ENCODE measurements at regions not wholly inside any gene's neighbourhood (a gene's known extent, or its start where the extent isn't known, plus 50 kb on each side); places are given as distances from the start of the nearest gene placed in this dataset.

- 94 to 97% (median 96%) methylated on average over 2 of the region's 2 CpGs for WGBS, 3 donors
- H3K27ac ChIP-seq (ENCODE audit: low read depth, low read length), result no peak overlapping the region
These were observed 50.5 kb upstream of the PRDM1 start for GRCh38 chr6:106035655-106036054.

DNA sequence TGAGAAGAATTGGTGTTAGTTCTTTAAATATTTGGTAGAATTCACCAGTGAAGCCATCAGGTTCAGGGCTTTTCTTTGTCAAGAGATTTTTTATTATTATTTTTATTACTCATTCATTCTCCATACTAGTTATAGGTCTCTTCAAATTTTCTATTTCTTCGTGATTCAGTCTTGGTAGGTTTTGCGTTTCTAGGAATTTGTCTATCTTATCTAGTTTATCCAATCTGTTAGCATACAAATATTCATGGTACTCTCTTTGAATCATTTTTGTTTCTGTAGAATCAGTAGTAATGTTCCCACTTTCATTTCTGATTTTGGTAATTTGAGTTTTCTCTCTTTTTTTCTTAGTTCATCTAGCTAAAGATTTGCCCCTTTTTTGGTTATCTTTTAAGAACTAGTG lies 52.3 kb upstream of the PRDM1 start:
- WGBS, 3 donors, result 76 to 94% (median 91%) methylated on average over 2 of the region's 2 CpGs
- H3K27ac ChIP-seq (ENCODE audit: low read depth, low read length), result no peak overlapping the region

DNA sequence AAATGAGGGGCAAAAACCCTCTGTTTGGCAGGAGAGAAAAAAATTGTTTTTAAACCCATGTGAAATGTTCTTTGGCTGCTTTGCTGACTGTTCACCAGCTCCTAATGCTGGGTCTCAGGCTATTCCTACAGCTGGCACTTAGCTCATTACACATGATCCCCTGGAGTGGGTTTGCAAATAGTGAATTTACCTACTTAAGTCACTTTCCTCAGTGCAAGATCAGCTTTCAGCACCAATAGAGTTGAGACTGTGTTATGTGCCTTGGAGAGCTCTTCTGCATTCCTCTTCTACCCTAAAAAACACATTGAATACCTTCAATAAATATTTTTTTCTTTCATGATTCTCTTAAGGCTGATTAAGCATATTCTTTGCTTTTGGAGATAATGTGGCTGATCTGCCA lies 58.4 kb upstream of the PRDM1 start:
- no peak overlapping the region for H3K27ac ChIP-seq (ENCODE audit: low read depth, low read length)

GRCh38 chr6:106026748-106027715 lies 59.1 kb upstream of the PRDM1 start:
- no peak overlapping the region for H3K27ac ChIP-seq (ENCODE audit: low read depth, low read length)
- 29 to 55% (median 33%) methylated on average over 17 of the region's 17 CpGs for WGBS, 3 donors

- no peak overlapping the region for H3K27ac ChIP-seq (ENCODE audit: low read depth, low read length)
These were observed 60.5 kb upstream of the PRDM1 start for GRCh38 chr6:106025655-106026054.

- no peak overlapping the region for H3K27ac ChIP-seq (ENCODE audit: low read depth, low read length)
- WGBS, 3 donors, result 83 to 94% (median 92%) methylated on average over 5 of the region's 5 CpGs
These were observed 63.3 kb upstream of the PRDM1 start for GRCh38 chr6:106022801-106023200.

- H3K27ac ChIP-seq (ENCODE audit: low read depth, low read length), result no peak overlapping the region
- WGBS, 3 donors, result 49 to 88% (median 74%) methylated on average over 5 of the region's 5 CpGs
These were observed 68.7 kb upstream of the PRDM1 start for GRCh38 chr6:106017454-106017853.

- 53 to 72% (median 64%) methylated on average over 2 of the region's 2 CpGs for WGBS, 3 donors
- H3K27ac ChIP-seq (ENCODE audit: low read depth, low read length), result no peak overlapping the region
These were observed 71.2 kb upstream of the PRDM1 start for GRCh38 chr6:106014955-106015354.

- 96 to 98% (median 97%) methylated on average over 6 of the region's 6 CpGs for WGBS, 3 donors
These were observed 74.7 kb upstream of the PRDM1 start for GRCh38 chr6:106011476-106011875.

DNA sequence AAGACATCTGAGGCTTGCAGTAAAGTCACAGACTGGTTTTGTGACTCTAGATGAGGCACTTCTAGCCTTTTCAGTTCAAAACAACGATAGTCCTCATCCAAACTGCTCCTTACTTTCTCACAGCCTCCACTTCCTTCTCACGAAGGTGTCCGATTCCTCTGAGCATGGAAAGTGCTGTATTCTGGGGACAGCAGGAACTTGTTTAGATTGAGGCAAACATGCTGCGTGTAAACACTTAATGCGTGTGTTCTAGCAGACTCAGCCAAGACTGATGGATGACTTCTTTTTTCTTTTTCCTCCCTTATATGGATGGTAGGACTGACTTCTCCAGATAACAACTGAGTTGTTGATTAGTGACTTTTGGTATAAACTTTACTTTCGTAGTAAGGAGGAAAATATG lies 80.2 kb upstream of the PRDM1 start:
- WGBS, 3 donors, result 75 to 80% (median 78%) methylated on average over 6 of the region's 6 CpGs
- H3K27ac ChIP-seq (ENCODE audit: low read depth, low read length), result no peak overlapping the region

More at GRCh38 chr6:106011476-106011875, 74.7 kb upstream of the PRDM1 start:
- no peak overlapping the region for H3K27ac ChIP-seq (ENCODE audit: low read depth, low read length)

GRCh38 chr6:106005013-106005412 lies 81.1 kb upstream of the PRDM1 start:
- H3K27ac ChIP-seq (ENCODE audit: low read depth, low read length), result no peak overlapping the region
- 58 to 89% (median 86%) methylated on average over 1 of the region's 1 CpG for WGBS, 3 donors

DNA sequence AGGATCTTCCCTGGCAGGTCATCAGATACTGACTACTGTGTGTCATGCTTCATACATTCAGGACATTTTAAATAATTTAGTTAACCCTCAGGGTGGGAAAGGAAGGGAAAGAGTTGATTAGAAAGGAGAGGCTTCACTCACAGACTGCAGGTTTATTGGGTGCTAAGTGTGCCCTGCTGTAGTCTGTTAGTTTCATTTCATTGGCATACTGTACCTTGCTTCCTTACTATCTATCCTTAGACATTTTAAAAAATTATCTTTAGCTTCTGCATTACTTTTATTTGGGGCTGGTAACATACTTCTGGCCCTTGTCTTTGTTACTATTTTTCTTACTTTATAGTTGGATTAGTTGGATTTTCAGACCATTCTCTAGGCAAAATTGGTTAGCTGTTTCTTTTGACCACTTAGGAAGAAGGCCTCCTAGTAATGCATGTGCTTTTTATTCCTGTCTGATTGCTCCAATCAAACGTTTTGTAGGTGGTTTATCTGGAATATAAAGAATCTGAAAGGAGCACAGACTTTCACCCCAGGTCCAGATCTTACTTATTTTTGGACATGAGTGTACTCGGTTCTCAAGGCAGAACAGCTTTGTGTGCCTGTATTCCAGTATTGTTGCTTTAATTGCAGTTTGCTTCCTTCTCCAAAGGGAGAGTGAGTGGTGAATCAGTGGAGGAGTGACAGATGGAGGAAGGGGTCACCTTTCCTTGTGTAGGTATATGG lies 82.7 kb upstream of the PRDM1 start:
- H3K27ac ChIP-seq (ENCODE audit: low read depth, low read length), result no peak overlapping the region
- 51 to 59% (median 53%) methylated on average over 2 of the region's 2 CpGs for WGBS, 3 donors

DNA sequence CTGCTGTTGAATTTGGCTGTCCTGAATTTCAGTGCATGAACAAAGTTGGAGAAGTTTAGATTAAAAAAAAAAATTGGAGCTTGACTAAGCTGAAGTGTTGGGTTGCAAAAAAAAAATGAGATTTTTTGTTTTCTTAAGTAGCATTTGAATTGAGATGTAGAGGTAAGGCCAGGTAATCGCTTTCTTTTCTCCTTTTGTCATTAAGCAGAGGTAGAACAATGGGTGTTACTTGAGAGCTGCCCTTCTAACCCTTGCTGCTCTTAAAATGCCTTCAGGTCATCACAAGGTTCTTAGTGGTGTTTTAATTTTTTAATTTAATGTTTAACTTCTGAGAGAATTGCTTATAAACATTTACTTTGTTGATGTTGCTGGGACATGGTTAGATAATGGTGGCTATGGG lies 84.1 kb upstream of the PRDM1 start:
- 80 to 92% (median 88%) methylated on average over 1 of the region's 1 CpG for WGBS, 3 donors
- no peak overlapping the region for H3K27ac ChIP-seq (ENCODE audit: low read depth, low read length)

DNA sequence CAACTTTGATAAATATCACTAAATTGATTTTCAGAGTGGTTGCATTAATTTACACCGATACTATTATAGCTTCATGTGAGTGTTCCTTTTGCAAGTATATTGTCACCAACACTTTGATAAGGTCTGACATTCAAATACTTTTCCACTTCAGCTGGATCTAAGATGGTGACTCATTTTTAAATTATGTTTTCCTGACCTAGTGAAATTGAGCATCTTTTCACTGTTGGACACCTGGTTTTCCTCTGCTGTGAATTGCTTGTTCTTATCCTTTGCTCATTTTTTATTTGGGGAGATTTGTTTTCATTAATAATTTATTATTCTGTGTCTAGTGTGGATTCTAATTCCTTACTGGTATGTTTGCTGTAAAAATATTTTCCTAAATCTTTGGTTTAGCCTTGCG lies 85.2 kb upstream of the PRDM1 start:
- no peak overlapping the region for H3K27ac ChIP-seq (ENCODE audit: low read depth, low read length)
- 87 to 98% (median 97%) methylated on average over 2 of the region's 2 CpGs for WGBS, 3 donors

DNA sequence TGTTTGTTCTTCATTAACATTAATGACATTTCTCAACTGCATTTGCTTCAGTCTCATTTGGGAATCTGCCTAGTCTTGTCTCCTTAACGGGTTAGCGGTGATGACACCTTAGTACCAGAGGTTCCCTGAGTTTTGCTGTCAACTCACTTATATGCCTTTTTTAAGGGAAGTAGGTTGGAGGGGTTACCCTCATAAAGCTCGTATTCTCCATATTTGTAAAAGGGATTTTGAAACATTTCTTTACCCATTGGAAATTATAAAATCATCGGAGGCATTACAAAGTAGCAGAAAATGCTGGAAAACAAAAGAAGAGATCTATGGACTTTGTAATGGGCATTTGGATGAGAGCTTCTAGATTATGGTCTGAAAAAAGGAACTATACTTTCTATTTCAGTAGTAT lies 88.7 kb upstream of the PRDM1 start:
- 61 to 72% (median 66%) methylated on average over 4 of the region's 4 CpGs for WGBS, 3 donors
- H3K27ac ChIP-seq (ENCODE audit: low read depth, low read length), result no peak overlapping the region

- WGBS, 3 donors, result 20 to 27% (median 26%) methylated on average over 6 of the region's 6 CpGs
- no peak overlapping the region for H3K27ac ChIP-seq (ENCODE audit: low read depth, low read length)
These were observed 90.7 kb upstream of the PRDM1 start for GRCh38 chr6:105995391-105995865.

- WGBS, 3 donors, result 1 to 2% (median 2%) methylated on average over 55 to 57 of the region's 57 CpGs
- H3K27ac ChIP-seq (ENCODE audit: low read depth, low read length), result peak overlapping the region; percentile 44
These were observed 91.3 kb upstream of the PRDM1 start for GRCh38 chr6:105994591-105995390.

GRCh38 chr6:105994118-105994590 lies 92.0 kb upstream of the PRDM1 start:
- WGBS, 3 donors, result 3 to 4% (median 3%) methylated on average over 44 of the region's 44 CpGs

More at GRCh38 chr6:105994118-105994590, 92.0 kb upstream of the PRDM1 start:
- H3K27ac ChIP-seq (ENCODE audit: low read depth, low read length), result peak overlapping the region; percentile 44
